GM19467 (cell line): ENCODE measurements at regions not wholly inside any gene's neighbourhood (a gene's known extent, or its start where the extent isn't known, plus 50 kb on each side); places are given as distances from the start of the nearest gene placed in this dataset.
"Not testable (repeated sequence)": the region's sequence is repeated elsewhere in the genome, so short reads cannot be mapped to it uniquely, and the experiment has no call there.

ENCODE experiments used
- ATAC-seq: cut with Tn5 transposase; IDR thresholded peaks from one replicate; pipeline ENCODE4 v1.9.1; 2021; ENCODE audit warnings: mild to moderate bottlenecking, moderate library complexity; ENCODE audit not compliant: unreplicated experiment

DNA sequence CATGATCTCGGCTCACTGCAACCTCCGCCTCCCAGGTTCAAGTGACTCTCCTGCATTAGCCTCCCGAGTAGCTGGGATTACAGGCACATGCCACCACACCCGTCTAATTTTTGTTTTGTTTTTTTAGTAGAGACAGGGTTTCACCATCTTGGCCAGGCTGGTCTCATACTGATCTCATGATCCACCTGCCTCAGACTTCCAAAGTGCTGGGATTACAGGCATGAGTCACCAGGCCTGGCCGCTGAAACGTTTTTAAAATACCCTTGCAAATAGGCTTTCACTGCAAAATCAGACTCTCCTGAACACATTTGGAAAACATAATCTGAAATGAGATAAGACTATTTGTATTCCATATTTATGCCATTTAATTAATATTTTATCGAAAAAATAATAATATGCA, 826.1 kb upstream of the CNTN5 start:
- no peak for ATAC-seq

DNA sequence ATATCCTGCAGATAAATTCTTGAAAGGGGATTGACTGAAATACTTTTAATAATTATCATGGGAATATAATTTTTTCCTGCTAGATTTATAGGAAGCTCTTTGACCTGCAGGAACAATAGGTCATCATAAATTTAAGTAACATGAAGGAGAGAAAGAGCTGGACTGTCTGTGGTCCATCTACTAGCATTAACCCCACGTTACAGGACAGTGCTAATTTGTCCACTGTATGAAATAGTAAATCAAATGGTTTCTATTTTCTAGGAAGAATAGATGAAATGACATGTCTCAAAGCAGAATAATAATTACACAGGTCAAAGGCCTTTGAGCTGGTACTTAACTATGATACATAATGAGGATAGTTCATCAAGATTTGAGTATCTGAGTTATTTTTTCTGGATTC, 825.4 kb upstream of the CNTN5 start:
- no peak for ATAC-seq

DNA sequence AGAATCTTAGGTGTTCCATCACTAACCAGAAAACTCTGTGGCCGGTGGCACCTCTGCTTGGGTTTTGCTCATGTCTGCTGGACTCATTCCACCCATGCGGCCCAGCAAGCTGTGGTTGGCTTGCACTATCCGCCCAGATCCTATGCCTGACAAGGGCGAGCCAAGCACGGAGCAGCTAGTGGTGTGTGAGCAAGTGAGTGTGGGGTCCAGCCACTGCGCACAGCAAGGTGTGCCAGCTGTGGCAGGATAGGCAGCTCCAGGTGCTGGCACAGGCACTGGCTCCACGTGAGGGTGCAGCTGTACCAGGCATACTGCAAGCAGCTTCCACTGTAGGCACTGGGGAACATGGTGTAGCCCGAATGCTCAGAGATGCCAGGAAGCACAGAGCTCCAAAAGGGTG, 813.7 kb upstream of the CNTN5 start:
- ATAC-seq: no peak

DNA sequence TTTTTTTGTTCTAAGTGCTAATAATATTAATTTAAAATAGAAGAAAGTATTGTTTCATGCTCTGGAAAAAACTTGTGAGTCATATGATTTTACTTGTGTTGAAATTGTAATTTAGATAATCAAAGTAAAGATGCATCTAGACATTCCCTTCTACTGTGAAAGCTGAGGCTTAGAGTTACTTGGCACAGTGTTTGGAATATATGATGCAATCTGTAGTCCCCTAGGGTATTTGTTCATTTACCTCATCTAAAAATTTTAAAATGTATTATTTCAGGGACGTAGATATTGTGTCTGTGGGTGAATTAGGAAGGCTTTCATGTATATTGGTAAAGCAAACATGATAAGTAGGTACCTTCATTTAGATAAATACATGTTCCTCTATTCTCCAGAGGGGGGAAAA, 793.5 kb upstream of the CNTN5 start:
- ATAC-seq: no peak

DNA sequence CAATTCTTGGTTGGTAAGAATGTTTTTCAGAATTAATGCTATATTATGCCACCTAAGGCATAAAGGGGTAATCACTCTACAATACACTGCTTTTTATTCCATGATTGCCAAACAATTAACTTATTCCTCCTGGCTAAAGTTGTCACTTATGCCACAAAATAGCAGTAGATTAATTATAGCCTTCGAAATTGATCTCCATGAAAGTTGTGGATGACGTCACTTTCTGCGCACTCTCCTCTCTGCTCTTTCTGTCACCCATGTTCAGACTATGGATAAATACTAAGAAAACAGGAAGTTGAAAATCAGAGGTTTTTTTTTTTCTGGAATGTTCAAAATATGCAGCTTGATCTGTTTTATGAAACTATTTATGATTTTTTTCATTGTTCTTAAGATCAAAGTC, 790.1 kb upstream of the CNTN5 start:
- ATAC-seq: no peak

DNA sequence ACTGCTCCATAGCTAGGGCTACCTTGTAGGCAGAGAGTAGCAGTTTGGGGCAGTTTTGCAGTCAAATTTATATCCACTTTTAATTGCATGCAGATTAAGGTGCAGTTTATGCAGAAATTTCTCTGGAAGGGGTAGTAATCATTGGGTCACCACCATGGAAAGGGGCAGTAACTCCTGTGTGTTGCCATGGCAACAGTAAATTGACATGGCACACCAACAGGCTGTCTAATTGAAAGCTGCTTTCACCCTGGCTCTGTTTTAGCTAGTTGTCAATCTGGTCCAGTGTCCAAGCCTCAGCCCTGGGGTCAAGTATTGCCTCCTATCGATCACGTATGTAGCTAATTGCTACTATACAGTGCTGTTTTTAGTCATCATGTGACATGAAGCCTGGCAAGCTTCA, 786.1 kb upstream of the CNTN5 start:
- no peak for ATAC-seq

- no peak for ATAC-seq
Observed at GRCh38 chr11:98243897-98244296, 776.9 kb upstream of the CNTN5 start.

DNA sequence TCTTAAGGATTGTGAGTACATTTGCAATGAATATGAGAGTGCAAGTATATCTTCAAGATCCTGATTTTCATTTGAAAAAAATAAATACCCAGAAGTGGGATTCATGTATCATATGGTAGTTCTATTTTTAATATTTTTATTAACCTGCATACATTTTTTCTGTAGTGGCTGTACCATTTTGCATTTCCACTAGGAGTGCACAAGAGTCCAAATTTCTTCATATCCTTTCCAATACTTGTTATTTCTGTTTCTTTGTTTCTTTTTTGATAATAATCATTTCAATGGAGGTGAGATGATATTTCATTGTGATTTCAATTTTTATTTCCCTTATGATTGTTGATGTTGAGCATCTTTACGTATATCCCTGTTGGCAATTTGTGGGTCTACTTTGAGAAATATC, 759.8 kb upstream of the CNTN5 start:
- ATAC-seq: no peak

GRCh38 chr11:98277251-98277912, 743.4 kb upstream of the CNTN5 start:
- ATAC-seq: no peak

DNA sequence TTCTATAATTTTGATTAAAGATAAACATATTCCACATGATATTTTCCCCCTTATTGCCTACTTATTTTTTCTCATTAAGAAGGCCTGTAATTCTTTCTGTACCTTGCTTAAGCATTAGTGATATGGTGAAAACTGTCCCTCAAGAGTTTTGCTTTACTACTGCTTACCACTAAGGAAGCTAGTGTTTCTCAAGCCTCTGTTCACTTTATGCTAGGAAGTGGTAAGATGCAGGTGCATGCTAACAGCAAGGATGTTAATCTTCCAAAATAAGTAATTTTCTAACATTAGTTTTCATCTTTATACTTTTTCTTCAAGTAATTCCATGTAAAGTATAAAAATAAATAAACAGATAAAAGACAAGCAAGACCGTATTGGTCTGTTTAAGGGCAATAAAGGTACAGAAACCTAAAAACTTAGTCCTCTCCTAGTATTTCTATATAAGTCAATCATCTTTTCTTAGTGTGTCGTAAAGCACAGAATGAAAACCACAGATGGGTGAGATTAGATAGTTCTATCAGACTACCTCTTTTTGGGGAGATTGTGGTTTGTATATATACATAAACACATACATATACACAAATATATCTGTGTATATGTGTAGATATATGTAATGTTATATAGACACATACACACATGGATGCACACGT, 731.0 kb upstream of the CNTN5 start:
- no peak for ATAC-seq

DNA sequence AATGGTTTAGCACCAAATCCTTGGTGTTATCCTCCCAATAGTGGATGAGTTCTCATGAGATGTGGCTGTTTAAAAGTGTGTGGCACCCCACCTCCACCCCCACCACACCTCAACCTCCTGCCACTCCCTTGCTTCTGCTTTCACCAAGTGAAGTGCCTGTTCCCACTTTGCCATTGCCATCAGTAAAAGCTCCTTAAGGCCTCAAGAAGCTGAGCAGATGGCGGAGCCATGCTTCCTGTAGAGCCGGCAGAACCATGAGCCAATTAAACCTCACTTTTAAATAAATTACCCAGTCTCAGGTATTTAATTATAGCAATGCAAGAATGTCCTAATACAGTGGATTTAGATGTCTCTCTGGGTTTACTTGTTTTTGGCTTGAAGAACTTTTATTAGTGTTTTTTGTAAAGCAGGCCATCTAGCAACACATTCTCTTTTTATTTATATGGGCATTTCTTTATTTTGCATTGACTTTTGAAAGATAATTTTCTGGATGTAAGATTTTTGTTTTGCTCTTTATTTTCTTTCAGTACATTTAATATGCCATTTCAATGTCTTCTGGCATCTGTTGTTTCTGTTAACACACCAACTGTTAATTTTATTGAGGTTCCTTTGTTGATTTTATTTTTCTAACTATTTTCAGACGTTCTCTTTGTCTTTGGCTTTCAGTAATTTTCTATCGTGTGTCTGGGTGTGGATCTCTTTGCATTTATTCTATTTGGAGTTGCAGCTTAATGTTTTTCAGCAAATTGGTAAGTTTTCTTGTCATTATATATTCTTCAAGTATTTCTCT, 724.5 kb upstream of the CNTN5 start:
- ATAC-seq: no peak

GRCh38 chr11:98300719-98301118, 720.0 kb upstream of the CNTN5 start:
- ATAC-seq: no peak

DNA sequence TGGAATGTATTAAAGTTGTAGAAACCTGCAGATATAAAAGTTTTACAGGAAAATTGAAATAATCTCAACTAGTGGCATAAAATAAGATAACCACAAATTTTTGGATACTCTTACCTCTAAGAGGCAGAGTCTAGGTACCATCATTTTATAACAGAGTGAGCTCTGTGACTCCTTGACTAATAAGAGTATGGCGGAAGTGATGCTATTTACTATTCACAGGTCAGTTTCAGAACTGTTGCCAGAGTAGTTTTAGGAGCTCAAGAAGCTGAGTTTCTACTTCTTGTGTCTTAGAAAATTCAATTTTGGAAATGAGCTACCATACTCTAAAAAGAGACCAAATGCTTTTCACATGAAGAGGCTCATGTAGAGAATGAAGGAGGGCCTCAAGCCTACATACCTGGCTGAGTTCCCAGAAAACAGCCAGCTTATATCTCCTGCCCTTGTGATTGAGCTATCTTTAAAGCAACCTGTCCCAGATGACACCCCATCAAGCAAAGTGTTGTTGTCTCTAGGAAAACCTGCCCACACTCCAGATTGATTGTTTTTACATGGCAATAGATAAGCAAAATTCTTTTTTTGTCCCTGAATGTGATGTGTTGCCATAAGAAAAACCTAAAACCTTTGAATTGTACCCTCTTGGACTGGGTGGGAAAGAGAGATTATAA, 712.8 kb upstream of the CNTN5 start:
- ATAC-seq: no peak

GRCh38 chr11:98330306-98330705, 690.4 kb upstream of the CNTN5 start:
- not testable (repeated sequence) for ATAC-seq

DNA sequence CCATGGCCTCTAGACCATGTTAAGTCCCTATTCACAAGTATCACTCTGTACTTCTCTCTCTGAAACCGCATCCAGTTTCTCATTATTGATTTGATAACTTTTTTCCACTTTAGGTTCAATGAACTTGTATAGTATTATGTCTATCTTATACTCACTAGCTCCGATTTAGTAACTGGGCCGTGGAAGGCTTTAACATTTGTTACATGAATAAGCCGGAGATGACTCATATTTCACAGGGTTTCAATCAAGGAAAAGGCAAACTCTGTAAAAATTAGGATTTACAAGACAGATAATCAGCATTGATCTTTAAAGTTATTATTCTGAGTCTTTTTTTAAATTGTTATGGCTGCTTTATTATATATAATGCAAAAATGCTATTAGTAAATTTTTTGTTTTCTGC, 662.2 kb upstream of the CNTN5 start:
- ATAC-seq: no peak

- no peak for ATAC-seq
Observed at GRCh38 chr11:98365190-98365589, 655.6 kb upstream of the CNTN5 start.

GRCh38 chr11:98365941-98366340, 654.8 kb upstream of the CNTN5 start:
- no peak for ATAC-seq

GRCh38 chr11:98390391-98390790, 630.4 kb upstream of the CNTN5 start:
- no peak for ATAC-seq

GRCh38 chr11:98394500-98394899, 626.2 kb upstream of the CNTN5 start:
- not testable (repeated sequence) for ATAC-seq

- no peak for ATAC-seq
Observed at GRCh38 chr11:98398508-98398907, 622.2 kb upstream of the CNTN5 start.

DNA sequence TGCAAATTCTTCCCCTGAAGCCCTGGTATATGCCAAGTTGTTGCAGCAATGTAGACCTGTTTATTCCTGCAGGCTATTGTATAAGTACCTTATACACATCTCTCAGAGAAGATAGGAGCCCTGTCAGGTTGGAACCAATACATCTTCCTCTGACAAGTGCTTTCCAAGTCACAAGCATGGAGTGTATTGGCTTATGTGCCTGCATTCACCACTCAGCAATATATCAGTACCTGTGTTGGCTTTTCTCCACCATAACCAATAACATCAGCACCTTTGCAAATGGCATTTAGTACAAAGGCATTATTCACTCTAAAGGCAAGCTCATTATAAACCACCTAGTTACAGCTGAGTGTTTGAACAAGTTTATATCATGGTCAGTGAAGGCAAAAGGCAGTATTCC, 611.7 kb upstream of the CNTN5 start:
- ATAC-seq: no peak

DNA sequence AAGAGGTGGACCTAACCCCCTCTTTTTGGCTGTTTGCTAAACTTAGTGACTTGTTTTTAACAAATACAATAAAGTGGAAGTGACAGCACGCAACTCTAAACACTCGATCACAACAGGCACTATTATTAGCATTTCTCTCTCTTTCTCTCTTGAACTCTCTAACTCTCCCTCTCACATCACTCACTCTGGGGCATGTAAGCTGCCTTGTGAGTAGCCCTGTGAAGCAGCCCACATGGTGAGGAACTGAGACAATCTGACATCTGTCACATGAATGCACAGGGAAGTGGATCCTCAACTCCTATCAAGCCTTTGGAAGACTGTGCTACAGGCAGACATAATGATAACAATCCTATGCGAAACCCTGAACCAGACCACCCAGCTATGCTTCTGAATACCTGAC, 609.0 kb upstream of the CNTN5 start:
- ATAC-seq: no peak
